ENCODE measurements at regions not wholly inside any gene's neighbourhood (a gene's known extent, or its start where the extent isn't known, plus 50 kb on each side); places are given as distances from the start of the nearest gene placed in this dataset.

GRCh38 chr3:66659056-66659455, 158.2 kb upstream of the LRIG1 start:
- Histone ChIP-seq H3F3A (ENCODE audit: insufficient read depth) (no peaks in the 10 kb centered on the region), H4K20me1 (ENCODE audit: low read depth, low read length) (no peaks in the 10 kb centered on the region), H3K9me2 (replicated peaks; ENCODE audit: insufficient read depth, low read length) (no peaks in the 10 kb centered on the region), H2AFZ (ENCODE audit: low read depth, low read length, severe bottlenecking) (no peak overlapping the region), H3K36me3 (ENCODE audit: low read length) (no peaks in the 10 kb centered on the region), H3K27ac (ENCODE audit: low read depth, low read length) (no peak overlapping the region), H3K4me3 (ENCODE audit: insufficient read depth, low read length, poor library complexity, severe bottlenecking) (no peak overlapping the region), H3K4me2 (ENCODE audit: low read depth, low read length, poor library complexity, severe bottlenecking) (no peak overlapping the region), H3K79me2 (ENCODE audit: insufficient read depth, low read length) (no peaks in the 10 kb centered on the region), H3K9me3 (ENCODE audit: insufficient read depth, low read length) (no peaks in the 10 kb centered on the region), H3K27me3 (ENCODE audit: low read length) (no peaks in the 10 kb centered on the region), H3K9ac (ENCODE audit: low read length) (no peak overlapping the region)
- TF ChIP-seq CTCF (IDR thresholded peaks at IDR 0.05; ENCODE audit: insufficient read depth, low read length, poor library complexity, severe bottlenecking) (no peak), EZH2phosphoT487 (conservative IDR thresholded peaks at IDR 0.05; ENCODE audit: low read length) (no peak)

GRCh38 chr3:66661628-66662027, 160.8 kb upstream of the LRIG1 start:
- Histone ChIP-seq H3K27ac (ENCODE audit: low read depth, low read length) (no peak overlapping the region), H3F3A (ENCODE audit: insufficient read depth) (no peaks in the 10 kb centered on the region), H3K27me3 (ENCODE audit: low read length) (no peaks in the 10 kb centered on the region), H3K79me2 (ENCODE audit: insufficient read depth, low read length) (no peaks in the 10 kb centered on the region), H4K20me1 (ENCODE audit: low read depth, low read length) (no peaks in the 10 kb centered on the region), H3K4me2 (ENCODE audit: low read depth, low read length, poor library complexity, severe bottlenecking) (no peak overlapping the region), H2AFZ (ENCODE audit: low read depth, low read length, severe bottlenecking) (no peak overlapping the region), H3K9me2 (replicated peaks; ENCODE audit: insufficient read depth, low read length) (no peaks in the 10 kb centered on the region), H3K9ac (ENCODE audit: low read length) (no peak overlapping the region), H3K9me3 (ENCODE audit: insufficient read depth, low read length) (no peaks in the 10 kb centered on the region), H3K4me3 (ENCODE audit: insufficient read depth, low read length, poor library complexity, severe bottlenecking) (no peak overlapping the region), H3K36me3 (ENCODE audit: low read length) (no peaks in the 10 kb centered on the region)
- TF ChIP-seq CTCF (IDR thresholded peaks at IDR 0.05; ENCODE audit: insufficient read depth, low read length, poor library complexity, severe bottlenecking) (no peak), EZH2phosphoT487 (conservative IDR thresholded peaks at IDR 0.05; ENCODE audit: low read length) (no peak)

- Histone ChIP-seq H3K9me3 (ENCODE audit: insufficient read depth, low read length) (no peaks in the 10 kb centered on the region), H3K27me3 (ENCODE audit: low read length) (no peaks in the 10 kb centered on the region), H3K36me3 (ENCODE audit: low read length) (no peaks in the 10 kb centered on the region), H3K9ac (ENCODE audit: low read length) (no peak overlapping the region), H3K4me3 (ENCODE audit: insufficient read depth, low read length, poor library complexity, severe bottlenecking) (no peak overlapping the region), H4K20me1 (ENCODE audit: low read depth, low read length) (no peaks in the 10 kb centered on the region), H3F3A (ENCODE audit: insufficient read depth) (no peaks in the 10 kb centered on the region), H3K79me2 (ENCODE audit: insufficient read depth, low read length) (no peaks in the 10 kb centered on the region), H3K4me2 (ENCODE audit: low read depth, low read length, poor library complexity, severe bottlenecking) (no peak overlapping the region), H3K9me2 (replicated peaks; ENCODE audit: insufficient read depth, low read length) (no peaks in the 10 kb centered on the region), H3K27ac (ENCODE audit: low read depth, low read length) (no peak overlapping the region), H2AFZ (ENCODE audit: low read depth, low read length, severe bottlenecking) (no peak overlapping the region)
- TF ChIP-seq EZH2phosphoT487 (conservative IDR thresholded peaks at IDR 0.05; ENCODE audit: low read length) (no peak), CTCF (IDR thresholded peaks at IDR 0.05; ENCODE audit: insufficient read depth, low read length, poor library complexity, severe bottlenecking) (no peak)
These were observed 162.1 kb upstream of the LRIG1 start for GRCh38 chr3:66662894-66663293.

Data from SU-DHL-6 (cell line).